Sciatic nerve (tissue), 2 donors: ENCODE measurements at regions not wholly inside any gene's neighbourhood (a gene's known extent, or its start where the extent isn't known, plus 50 kb on each side); places are given as distances from the start of the nearest gene placed in this dataset.

Experiments
- ATAC-seq: fragments of 200-7000 bp; cut with Tn5 transposase; one replicate; pipeline ENCODE4 v1.9.1; 2020; ENCODE audit warnings: mild to moderate bottlenecking, moderate library complexity
- DNase-seq: peaks from one replicate; pipeline ENCODE4 v3.0.0-alpha.2; 2020; ENCODE audit warnings: low spot score
- intact Hi-C: fragments of 100-400 bp; cut with DNase I; formaldehyde crosslinking; loops from one replicate; pipeline ENCODE4 v1.14.2; 2022
- donor health status: DM: no; HTN: no; CAD: no.
- donor health status: DM: no; HTN: no; CAD: no.

- no peak for ATAC-seq
- no peak for DNase-seq
- intact Hi-C loops = no loop called here
These were observed 264.6 kb downstream of the ALG10 start for GRCh38 chr12:34286934-34287333.

GRCh38 chr12:34287437-34287836 lies 265.1 kb downstream of the ALG10 start:
- no peak for ATAC-seq
- no peak for DNase-seq

GRCh38 chr12:34287986-34288962 lies 266.0 kb downstream of the ALG10 start:
- intact Hi-C loops = no loop called here
- DNase-seq = peak; percentile 26

More at GRCh38 chr12:34287437-34287836, 265.1 kb downstream of the ALG10 start:
- intact Hi-C loops = no loop called here

GRCh38 chr12:34288963-34289345 lies 266.7 kb downstream of the ALG10 start:
- intact Hi-C loops = no loop called here
- ATAC-seq = no peak
- DNase-seq = no peak

More at GRCh38 chr12:34287986-34288962, 266.0 kb downstream of the ALG10 start:
- no peak for ATAC-seq

GRCh38 chr12:34289431-34290380 lies 267.4 kb downstream of the ALG10 start:
- intact Hi-C loops = no loop called here
- ATAC-seq (no peak), DNase-seq (peak; percentile 35)

GRCh38 chr12:34290381-34290995 lies 268.2 kb downstream of the ALG10 start:
- intact Hi-C loops = no loop called here
- DNase-seq = no peak
- ATAC-seq = no peak

GRCh38 chr12:34291001-34291400 lies 268.7 kb downstream of the ALG10 start:
- intact Hi-C loops = no loop called here
- DNase-seq = peak; percentile 32

GRCh38 chr12:34291426-34291901 lies 269.2 kb downstream of the ALG10 start:
- intact Hi-C loops = no loop called here

More at GRCh38 chr12:34291001-34291400, 268.7 kb downstream of the ALG10 start:
- no peak for ATAC-seq

GRCh38 chr12:34292736-34293625 lies 270.7 kb downstream of the ALG10 start:
- DNase-seq (no peak), ATAC-seq (no peak)
- intact Hi-C loops = no loop called here

More at GRCh38 chr12:34291426-34291901, 269.2 kb downstream of the ALG10 start:
- peak; percentile 34 for DNase-seq
- no peak for ATAC-seq

- intact Hi-C loops = no loop called here
- no peak for ATAC-seq
- DNase-seq = no peak
These were observed 271.8 kb downstream of the ALG10 start for GRCh38 chr12:34294137-34294536.

GRCh38 chr12:34294671-34295365 lies 272.5 kb downstream of the ALG10 start:
- no peak for DNase-seq
- intact Hi-C loops = no loop called here
- ATAC-seq = no peak

- DNase-seq (peak; percentile 36), ATAC-seq (no peak)
- intact Hi-C loops = no loop called here
These were observed 273.3 kb downstream of the ALG10 start for GRCh38 chr12:34295366-34296142.

- DNase-seq = peak; percentile 32
- intact Hi-C loops = no loop called here
- ATAC-seq = no peak
These were observed 274.1 kb downstream of the ALG10 start for GRCh38 chr12:34296143-34297041.

GRCh38 chr12:34297126-34297789 lies 275.0 kb downstream of the ALG10 start:
- no peak for ATAC-seq
- intact Hi-C loops = no loop called here

GRCh38 chr12:34297790-34298164 lies 275.5 kb downstream of the ALG10 start:
- DNase-seq = no peak
- intact Hi-C loops = no loop called here
- no peak for ATAC-seq

More at GRCh38 chr12:34297126-34297789, 275.0 kb downstream of the ALG10 start:
- peak; percentile 18 for DNase-seq
